Esophagus squamous epithelium (tissue), 4 donors: ENCODE measurements at regions not wholly inside any gene's neighbourhood (a gene's known extent, or its start where the extent isn't known, plus 50 kb on each side); places are given as distances from the start of the nearest gene placed in this dataset.

ENCODE experiments used
- CTCF ChIP-seq, 6 experiments: fragments of 450-650 bp in 4 of 6; fragments of 200-600 bp in 2 of 6; sonication (generic) in 2 of 6; IDR thresholded peaks; one replicate each; pipeline ENCODE4 v1.5.1; 2016 to 2019; ENCODE audit warnings: antibody characterized with exemption in 6 of 6, mild to moderate bottlenecking in 4 of 6, moderate library complexity in 4 of 6
- POLR2A ChIP-seq, 4 donors: fragments of 450-650 bp; IDR thresholded peaks; one replicate each; pipeline ENCODE4 v1.6.1; 2017; ENCODE audit warnings: antibody characterized with exemption in 4 of 4, mild to moderate bottlenecking in 4 of 4, moderate library complexity in 3 of 4

GRCh38 chr2:193690572-193690971 lies 1495.8 kb upstream of the TMEFF2 start:
- no peak for TF ChIP-seq CTCF (IDR thresholded peaks at IDR 0.05)
- TF ChIP-seq POLR2A (IDR thresholded peaks at IDR 0.05), result no peak
